Cardiac fibroblast (primary cell): ENCODE measurements at regions not wholly inside any gene's neighbourhood (a gene's known extent, or its start where the extent isn't known, plus 50 kb on each side); places are given as distances from the start of the nearest gene placed in this dataset.

Experiments
- DNase-seq, 2 donors: peaks; one replicate each; pipeline versions ENCODE4 v3.0.0 to v3.0.0-alpha.2; 2010; ENCODE audit warnings: low read depth in 2 of 2
- H3K4me3 ChIP-seq, 2 donors: replicated peaks in 1 of 2; 1 replicate in 1 of 2; 2 replicates in 1 of 2; pipeline ENCODE4 v1.5.1; 2011; ENCODE audit warnings: low read depth in 2 of 2, low read length in 2 of 2, mild to moderate bottlenecking in 2 of 2, moderate library complexity in 1 of 2
- TF ChIP-seq, protein P1 (sequence below): IDR thresholded peaks from one replicate; pipeline ENCODE4 v1.5.1; 2011; ENCODE audit warnings: low read depth, mild to moderate bottlenecking, low read length, inconsistent platforms

DNA sequence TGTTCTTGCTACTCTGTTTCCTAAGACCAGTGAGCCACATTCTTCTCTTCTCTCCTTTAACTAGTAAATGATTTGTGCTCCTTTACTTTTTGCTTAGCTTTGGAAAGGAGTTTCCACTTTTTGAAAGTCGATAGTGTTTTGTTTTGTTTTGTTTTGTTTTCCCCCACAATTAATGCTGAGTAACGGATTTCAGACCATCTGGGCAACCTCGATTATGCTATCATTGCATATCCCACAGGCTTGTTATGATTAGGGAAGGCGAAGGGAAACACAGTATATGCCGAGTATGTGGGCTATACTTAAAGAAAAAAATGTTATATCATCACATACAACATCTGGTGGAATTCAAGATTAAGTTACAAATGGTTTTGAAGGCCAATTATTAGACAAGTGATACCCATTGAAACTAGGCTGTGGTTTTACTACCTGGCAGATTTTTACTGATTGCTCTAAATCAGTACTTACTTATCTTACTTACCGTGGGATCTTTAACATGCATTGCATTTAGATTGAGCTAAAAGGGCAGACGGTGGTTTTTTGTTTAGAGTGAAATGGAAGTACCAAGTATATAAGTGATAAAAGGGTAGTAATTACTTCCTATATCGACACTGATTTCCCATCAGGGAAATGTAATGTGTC, 361.3 kb upstream of the SOX9 start:
- H3K4me3 ChIP-seq: no peak overlapping the region
- DNase-seq: no peak
- TF ChIP-seq, protein P1, sequence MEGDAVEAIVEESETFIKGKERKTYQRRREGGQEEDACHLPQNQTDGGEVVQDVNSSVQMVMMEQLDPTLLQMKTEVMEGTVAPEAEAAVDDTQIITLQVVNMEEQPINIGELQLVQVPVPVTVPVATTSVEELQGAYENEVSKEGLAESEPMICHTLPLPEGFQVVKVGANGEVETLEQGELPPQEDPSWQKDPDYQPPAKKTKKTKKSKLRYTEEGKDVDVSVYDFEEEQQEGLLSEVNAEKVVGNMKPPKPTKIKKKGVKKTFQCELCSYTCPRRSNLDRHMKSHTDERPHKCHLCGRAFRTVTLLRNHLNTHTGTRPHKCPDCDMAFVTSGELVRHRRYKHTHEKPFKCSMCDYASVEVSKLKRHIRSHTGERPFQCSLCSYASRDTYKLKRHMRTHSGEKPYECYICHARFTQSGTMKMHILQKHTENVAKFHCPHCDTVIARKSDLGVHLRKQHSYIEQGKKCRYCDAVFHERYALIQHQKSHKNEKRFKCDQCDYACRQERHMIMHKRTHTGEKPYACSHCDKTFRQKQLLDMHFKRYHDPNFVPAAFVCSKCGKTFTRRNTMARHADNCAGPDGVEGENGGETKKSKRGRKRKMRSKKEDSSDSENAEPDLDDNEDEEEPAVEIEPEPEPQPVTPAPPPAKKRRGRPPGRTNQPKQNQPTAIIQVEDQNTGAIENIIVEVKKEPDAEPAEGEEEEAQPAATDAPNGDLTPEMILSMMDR: no peak

GRCh38 chr17:71760062-71760720, 360.6 kb upstream of the SOX9 start:
- H3K4me3 ChIP-seq: no peak overlapping the region
- TF ChIP-seq, protein P1: no peak
- DNase-seq: no peak

GRCh38 chr17:71762526-71762925, 358.3 kb upstream of the SOX9 start:
- TF ChIP-seq, protein P1: no peak

GRCh38 chr17:71764505-71764904, 356.3 kb upstream of the SOX9 start:
- TF ChIP-seq, protein P1: peak; percentile 32
- DNase-seq: peak in 1 of 2 donors; percentile 3
- H3K4me3 ChIP-seq: no peak overlapping the region

More at GRCh38 chr17:71762526-71762925, 358.3 kb upstream of the SOX9 start:
- H3K4me3 ChIP-seq: no peak overlapping the region
- no peak for DNase-seq

GRCh38 chr17:71765437-71765836, 355.4 kb upstream of the SOX9 start:
- no peak overlapping the region for H3K4me3 ChIP-seq
- no peak for DNase-seq
- TF ChIP-seq, protein P1: no peak

- DNase-seq: no peak
- H3K4me3 ChIP-seq: no peak overlapping the region
- TF ChIP-seq, protein P1: no peak
Measured at GRCh38 chr17:71769850-71770249, 351.0 kb upstream of the SOX9 start.
